ENCODE measurements at regions not wholly inside any gene's neighbourhood (a gene's known extent, or its start where the extent isn't known, plus 50 kb on each side); places are given as distances from the start of the nearest gene placed in this dataset.

DNA sequence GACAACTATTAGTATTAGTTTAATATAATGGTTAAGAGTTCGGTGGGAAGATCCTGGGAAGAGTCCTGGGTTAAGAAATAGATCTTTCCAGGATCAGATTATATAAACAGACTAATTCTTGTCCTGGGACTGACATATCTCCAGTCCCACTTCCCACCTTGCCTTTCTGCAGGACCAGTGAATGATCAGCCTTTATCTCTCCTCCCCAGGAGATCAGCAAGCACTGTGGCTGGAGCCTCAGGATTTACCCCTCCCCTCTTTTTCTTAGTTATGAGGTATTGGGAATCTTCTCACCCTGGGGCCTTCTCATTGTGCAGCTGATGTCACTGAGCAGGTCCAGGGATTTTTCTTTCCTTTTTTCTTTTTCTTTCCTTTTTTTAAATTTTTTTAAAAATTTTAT lies 135.7 kb upstream of the UMPS start:
- H3K9me3 ChIP-seq (ENCODE audit: insufficient read depth, low read depth, low read length): no peaks in the 10 kb centered on the region
- no peak overlapping the region for H3K9ac ChIP-seq (ENCODE audit: low read depth, low read length)
- WGBS: no CpG with 5 or more reads among the region's 1 CpG

DNA sequence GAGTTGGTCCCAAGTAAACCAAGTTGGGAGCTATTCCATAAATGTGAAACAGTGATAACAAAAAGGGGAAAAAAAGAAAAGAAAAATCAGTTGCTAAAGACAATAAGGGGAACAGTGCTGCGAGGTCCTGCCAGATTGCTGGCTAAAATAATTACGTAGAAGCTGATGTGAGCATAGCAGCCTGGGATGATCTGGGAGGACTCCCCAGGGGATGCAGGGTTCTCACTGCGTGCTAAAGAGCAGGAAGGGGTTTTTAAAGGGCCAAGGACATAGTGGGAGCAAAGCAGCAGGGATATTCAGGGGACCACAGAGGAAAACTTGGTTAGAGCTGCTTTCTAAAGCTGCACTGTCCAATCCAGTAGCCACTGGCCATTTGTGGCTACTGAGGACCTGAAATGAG lies 133.0 kb upstream of the UMPS start:
- H3K36me3 ChIP-seq (ENCODE audit: insufficient read depth, low read length): no peaks in the 10 kb centered on the region
- H3K9ac ChIP-seq (ENCODE audit: low read depth, low read length): no peak overlapping the region
- no peak overlapping the region for H3K4me3 ChIP-seq (ENCODE audit: low read length)
- peaks cover 13% of the 10 kb centered on the region for H3K4me1 ChIP-seq (ENCODE audit: insufficient read depth, low read length)
- no peak overlapping the region for H3K27ac ChIP-seq (ENCODE audit: low read depth, low read length)
- no peaks in the 10 kb centered on the region for H3K9me3 ChIP-seq (ENCODE audit: insufficient read depth, low read depth, low read length)
- WGBS: 68% methylated on average over 3 of the region's 3 CpGs
- H3K27me3 ChIP-seq (ENCODE audit: insufficient read depth, low read length): no peaks in the 10 kb centered on the region

More for the DNA sequence above, 135.7 kb upstream of the UMPS start:
- Histone ChIP-seq H3K36me3 (ENCODE audit: insufficient read depth, low read length) (no peaks in the 10 kb centered on the region), H3K4me3 (ENCODE audit: low read length) (no peak overlapping the region), H3K27me3 (ENCODE audit: insufficient read depth, low read length) (no peaks in the 10 kb centered on the region), H3K4me1 (ENCODE audit: insufficient read depth, low read length) (peaks cover 14% of the 10 kb centered on the region), H3K27ac (ENCODE audit: low read depth, low read length) (no peak overlapping the region)

DNA sequence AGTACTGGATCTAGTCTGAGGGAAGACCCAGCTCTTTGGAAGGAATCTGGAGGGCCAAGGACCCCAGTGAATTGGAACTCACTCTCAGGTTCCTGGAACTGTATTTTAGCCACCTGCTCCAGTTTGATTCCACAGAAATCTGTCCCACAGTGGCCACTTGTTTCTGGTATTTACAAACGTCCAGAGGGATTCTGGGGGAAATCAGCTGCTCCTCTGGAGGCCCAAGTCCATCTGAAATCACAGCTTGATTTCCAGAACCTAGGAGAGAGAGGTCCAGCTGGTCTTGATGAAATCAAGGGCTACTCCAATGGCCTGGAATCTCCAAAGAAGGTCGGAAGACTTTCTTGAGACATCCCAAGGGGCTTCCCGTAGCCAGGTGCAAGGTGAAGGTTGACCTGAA lies 132.3 kb upstream of the UMPS start:
- Histone ChIP-seq H3K36me3 (ENCODE audit: insufficient read depth, low read length) (no peaks in the 10 kb centered on the region), H3K27ac (ENCODE audit: low read depth, low read length) (no peak overlapping the region), H3K9ac (ENCODE audit: low read depth, low read length) (no peak overlapping the region), H3K9me3 (ENCODE audit: insufficient read depth, low read depth, low read length) (no peaks in the 10 kb centered on the region), H3K4me1 (ENCODE audit: insufficient read depth, low read length) (peaks cover 7% of the 10 kb centered on the region), H3K4me3 (ENCODE audit: low read length) (no peak overlapping the region), H3K27me3 (ENCODE audit: insufficient read depth, low read length) (no peaks in the 10 kb centered on the region)
- WGBS: 88% methylated on average over 3 of the region's 3 CpGs

DNA sequence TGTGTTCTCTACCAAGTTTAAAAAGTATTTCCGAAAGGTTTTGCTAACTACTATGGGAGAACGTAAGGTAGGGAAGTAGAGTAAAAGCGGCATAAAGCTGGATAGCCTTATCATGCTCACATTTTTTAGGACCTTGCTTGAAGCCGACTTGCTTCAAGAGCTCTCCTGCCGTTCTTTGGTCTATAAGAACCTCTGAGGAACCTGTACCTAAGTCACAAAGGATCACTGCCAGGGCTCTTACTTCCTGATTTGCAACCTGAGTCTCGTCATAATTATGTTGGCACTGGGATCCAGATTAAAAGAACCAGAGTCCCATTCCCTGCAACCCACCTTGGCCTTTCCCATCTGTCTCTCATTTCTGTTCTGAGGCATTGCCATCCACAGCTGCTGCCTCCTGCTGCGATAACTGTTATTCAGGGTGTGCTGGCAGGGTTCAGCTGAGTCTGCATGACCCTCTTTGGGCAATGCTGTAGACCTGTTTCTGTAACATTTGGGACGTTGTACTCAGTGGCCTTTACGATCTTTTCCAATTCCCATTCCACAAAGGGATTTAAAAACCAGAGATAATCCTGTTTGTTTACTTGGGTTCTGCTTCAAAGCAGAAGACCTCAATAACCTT lies 131.0 kb upstream of the UMPS start:
- Histone ChIP-seq H3K9ac (ENCODE audit: low read depth, low read length) (no peak overlapping the region), H3K9me3 (ENCODE audit: insufficient read depth, low read depth, low read length) (no peaks in the 10 kb centered on the region), H3K4me1 (ENCODE audit: insufficient read depth, low read length) (no peaks in the 10 kb centered on the region), H3K36me3 (ENCODE audit: insufficient read depth, low read length) (no peaks in the 10 kb centered on the region), H3K4me3 (ENCODE audit: low read length) (no peak overlapping the region), H3K27ac (ENCODE audit: low read depth, low read length) (no peak overlapping the region), H3K27me3 (ENCODE audit: insufficient read depth, low read length) (no peaks in the 10 kb centered on the region)
- 92% methylated on average over 9 of the region's 9 CpGs for WGBS

DNA sequence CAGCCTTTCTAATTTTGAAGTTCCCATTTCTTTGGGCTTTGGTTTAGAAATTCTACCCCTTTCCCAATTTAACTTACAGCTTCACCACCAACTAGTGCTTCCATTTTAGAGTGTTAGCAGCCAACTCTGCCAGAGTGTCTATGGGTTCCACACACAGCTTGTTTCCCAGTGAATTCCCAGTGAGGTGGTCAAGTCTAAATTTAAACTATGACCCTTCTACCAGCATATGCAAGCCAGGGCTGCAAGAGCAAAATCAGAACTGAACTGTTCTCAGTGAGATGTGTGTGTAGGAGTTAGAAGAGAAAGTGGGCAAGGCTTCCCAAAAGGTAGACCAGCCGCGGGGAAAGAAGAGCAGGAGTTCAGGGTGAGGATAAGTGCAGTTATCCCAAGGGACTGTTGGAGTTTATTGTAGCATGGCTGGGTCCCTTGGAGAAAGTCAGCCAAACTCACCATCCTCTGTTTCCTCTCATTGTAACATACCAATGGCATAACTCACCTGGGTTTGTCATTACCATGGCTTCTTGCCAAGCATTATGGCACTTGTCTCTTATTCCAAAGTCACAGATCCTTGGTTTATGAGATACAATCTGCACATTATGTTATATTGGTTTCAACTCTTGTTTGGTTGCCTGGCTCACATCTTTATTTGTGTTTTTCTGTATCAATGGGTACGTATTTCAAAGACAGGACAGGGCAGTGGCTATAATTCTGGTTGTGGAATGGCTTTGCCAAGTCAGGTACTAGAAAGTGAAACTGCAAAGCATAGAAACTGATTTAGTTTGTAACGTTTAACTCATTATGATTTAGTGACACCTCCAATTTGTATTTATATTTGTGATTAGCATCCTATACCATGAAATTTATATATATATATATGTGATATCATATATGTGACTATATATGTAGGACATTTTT lies 130.2 kb upstream of the UMPS start:
- H3K27ac ChIP-seq (ENCODE audit: low read depth, low read length): no peak overlapping the region
- H3K27me3 ChIP-seq (ENCODE audit: insufficient read depth, low read length): no peaks in the 10 kb centered on the region
- H3K4me1 ChIP-seq (ENCODE audit: insufficient read depth, low read length): no peaks in the 10 kb centered on the region
- WGBS: 74% methylated on average over 3 of the region's 4 CpGs
- no peak overlapping the region for H3K4me3 ChIP-seq (ENCODE audit: low read length)
- H3K9me3 ChIP-seq (ENCODE audit: insufficient read depth, low read depth, low read length): no peaks in the 10 kb centered on the region
- no peaks in the 10 kb centered on the region for H3K36me3 ChIP-seq (ENCODE audit: insufficient read depth, low read length)
- H3K9ac ChIP-seq (ENCODE audit: low read depth, low read length): no peak overlapping the region

DNA sequence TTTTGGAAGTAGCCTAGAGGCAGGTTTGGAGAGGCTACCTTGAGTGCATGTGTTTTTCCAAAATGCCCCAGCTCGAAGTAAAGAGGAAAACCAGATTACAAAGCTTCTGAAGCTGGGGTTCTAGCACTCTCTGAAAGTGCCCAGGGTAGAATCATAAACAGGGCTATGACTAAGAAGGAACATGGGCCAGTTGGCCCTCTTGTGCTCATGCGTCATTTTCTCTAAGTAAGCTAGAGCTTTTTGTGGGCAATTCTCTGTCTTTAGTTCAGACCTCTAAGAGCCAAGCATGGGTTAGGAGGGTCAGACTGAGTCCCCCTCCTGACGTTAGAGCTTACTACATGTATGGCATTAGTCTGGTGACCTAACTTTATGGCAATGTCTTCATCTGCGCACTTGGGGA lies 129.5 kb upstream of the UMPS start:
- H3K36me3 ChIP-seq (ENCODE audit: insufficient read depth, low read length): no peaks in the 10 kb centered on the region
- H3K4me1 ChIP-seq (ENCODE audit: insufficient read depth, low read length): no peaks in the 10 kb centered on the region
- H3K27me3 ChIP-seq (ENCODE audit: insufficient read depth, low read length): no peaks in the 10 kb centered on the region
- no peak overlapping the region for H3K4me3 ChIP-seq (ENCODE audit: low read length)
- WGBS: 93% methylated on average over 4 of the region's 4 CpGs
- no peak overlapping the region for H3K27ac ChIP-seq (ENCODE audit: low read depth, low read length)
- H3K9ac ChIP-seq (ENCODE audit: low read depth, low read length): no peak overlapping the region
- no peaks in the 10 kb centered on the region for H3K9me3 ChIP-seq (ENCODE audit: insufficient read depth, low read depth, low read length)

DNA sequence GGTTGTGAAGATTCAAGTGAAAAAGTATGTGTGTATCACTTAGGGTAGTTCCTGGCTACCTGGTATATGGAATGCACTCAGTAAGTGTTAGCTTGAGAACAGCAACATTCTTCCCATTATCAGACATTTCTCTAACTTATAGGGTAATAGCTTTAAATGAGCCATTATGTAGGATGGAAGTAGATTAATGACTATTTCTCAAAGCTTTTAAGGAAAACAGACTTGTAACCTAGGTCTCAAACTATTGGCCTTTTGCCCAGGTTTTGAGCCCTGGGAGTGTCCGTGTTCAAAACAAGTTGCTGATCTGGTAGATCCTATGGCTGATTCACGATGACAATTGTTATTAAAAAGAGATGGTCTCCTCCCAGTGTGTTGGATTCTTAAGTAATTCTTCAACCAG lies 129.1 kb upstream of the UMPS start:
- Histone ChIP-seq H3K27me3 (ENCODE audit: insufficient read depth, low read length) (no peaks in the 10 kb centered on the region), H3K4me1 (ENCODE audit: insufficient read depth, low read length) (no peaks in the 10 kb centered on the region), H3K36me3 (ENCODE audit: insufficient read depth, low read length) (no peaks in the 10 kb centered on the region), H3K4me3 (ENCODE audit: low read length) (no peak overlapping the region), H3K9me3 (ENCODE audit: insufficient read depth, low read depth, low read length) (no peaks in the 10 kb centered on the region), H3K9ac (ENCODE audit: low read depth, low read length) (no peak overlapping the region), H3K27ac (ENCODE audit: low read depth, low read length) (no peak overlapping the region)
- WGBS: 87% methylated on average over 2 of the region's 2 CpGs

DNA sequence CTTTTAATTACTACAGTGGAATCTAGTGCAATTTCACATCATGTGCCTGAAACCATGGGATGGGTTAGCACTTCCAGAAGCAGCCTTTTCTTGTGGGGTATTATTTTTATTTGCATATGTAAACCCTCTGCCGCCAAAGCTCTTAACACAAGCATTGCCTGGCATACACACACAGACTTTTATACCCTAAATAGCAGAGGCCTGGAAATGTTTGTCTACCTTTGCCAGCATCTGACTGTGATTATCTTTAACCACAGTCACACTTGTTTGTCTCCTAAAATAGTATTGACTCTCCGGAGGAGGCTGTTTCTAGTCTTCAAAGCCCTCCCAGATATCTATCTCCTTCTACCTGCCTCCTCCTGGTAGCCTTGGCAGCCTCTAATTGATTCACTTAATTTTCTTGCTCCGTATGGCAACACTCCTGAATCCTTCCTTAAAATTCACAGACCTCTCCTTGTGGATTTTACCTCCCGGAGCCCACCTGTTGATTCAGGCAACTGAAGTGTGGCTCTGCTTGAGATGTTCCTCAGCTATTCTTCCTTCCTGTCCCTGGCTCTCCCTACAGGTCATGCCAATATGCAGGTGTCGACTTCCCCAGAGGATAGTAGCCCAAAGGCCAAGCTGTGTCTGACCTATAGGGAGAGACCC lies 127.1 kb upstream of the UMPS start:
- no peak overlapping the region for H3K9ac ChIP-seq (ENCODE audit: low read depth, low read length)
- H3K27me3 ChIP-seq (ENCODE audit: insufficient read depth, low read length): no peaks in the 10 kb centered on the region
- H3K36me3 ChIP-seq (ENCODE audit: insufficient read depth, low read length): no peaks in the 10 kb centered on the region
- no peak overlapping the region for H3K4me3 ChIP-seq (ENCODE audit: low read length)
- no peak overlapping the region for H3K27ac ChIP-seq (ENCODE audit: low read depth, low read length)
- H3K4me1 ChIP-seq (ENCODE audit: insufficient read depth, low read length): no peaks in the 10 kb centered on the region
- WGBS: 71% methylated on average over 5 of the region's 5 CpGs
- no peaks in the 10 kb centered on the region for H3K9me3 ChIP-seq (ENCODE audit: insufficient read depth, low read depth, low read length)

DNA sequence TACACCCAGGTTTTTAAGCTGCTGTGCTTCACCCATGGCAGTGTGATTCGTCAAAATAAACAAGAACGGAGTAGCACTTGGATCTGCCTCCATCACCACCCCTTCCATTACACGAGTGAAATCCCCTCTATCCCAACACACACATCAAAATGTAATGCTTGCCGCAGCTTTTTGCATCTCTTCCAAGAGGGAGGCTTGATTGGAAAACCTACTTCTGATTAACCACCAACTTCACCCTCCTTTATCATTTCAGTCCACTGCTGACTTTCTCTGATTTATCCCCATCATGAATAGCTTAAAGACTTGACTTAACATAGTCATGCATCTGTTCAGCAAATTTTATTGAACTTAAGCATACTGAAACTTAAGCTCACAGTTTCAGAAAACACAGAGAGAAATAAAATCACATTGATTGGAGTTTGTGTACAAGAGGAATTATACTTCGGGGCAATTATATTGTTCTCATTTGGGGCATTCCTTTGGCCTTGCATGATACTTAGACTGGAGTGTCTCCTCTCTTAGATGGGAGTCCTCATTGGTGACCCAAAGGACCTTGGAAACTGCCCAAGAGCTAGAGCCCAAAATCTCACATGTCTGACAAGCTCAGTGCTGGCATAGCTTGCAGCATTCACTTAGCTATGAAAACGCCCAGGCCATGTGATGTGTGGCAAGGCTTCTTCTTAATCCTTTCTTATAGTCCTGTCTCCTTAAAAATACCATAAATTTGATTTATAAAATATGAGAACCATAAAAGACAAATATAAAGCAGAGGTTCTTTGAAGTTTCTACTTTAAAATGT lies 124.3 kb upstream of the UMPS start:
- H3K4me1 ChIP-seq (ENCODE audit: insufficient read depth, low read length): no peaks in the 10 kb centered on the region
- no peaks in the 10 kb centered on the region for H3K27me3 ChIP-seq (ENCODE audit: insufficient read depth, low read length)
- H3K9ac ChIP-seq (ENCODE audit: low read depth, low read length): no peak overlapping the region
- H3K36me3 ChIP-seq (ENCODE audit: insufficient read depth, low read length): no peaks in the 10 kb centered on the region
- 81% methylated on average over 6 of the region's 6 CpGs for WGBS
- no peaks in the 10 kb centered on the region for H3K9me3 ChIP-seq (ENCODE audit: insufficient read depth, low read depth, low read length)
- H3K27ac ChIP-seq (ENCODE audit: low read depth, low read length): no peak overlapping the region
- no peak overlapping the region for H3K4me3 ChIP-seq (ENCODE audit: low read length)

DNA sequence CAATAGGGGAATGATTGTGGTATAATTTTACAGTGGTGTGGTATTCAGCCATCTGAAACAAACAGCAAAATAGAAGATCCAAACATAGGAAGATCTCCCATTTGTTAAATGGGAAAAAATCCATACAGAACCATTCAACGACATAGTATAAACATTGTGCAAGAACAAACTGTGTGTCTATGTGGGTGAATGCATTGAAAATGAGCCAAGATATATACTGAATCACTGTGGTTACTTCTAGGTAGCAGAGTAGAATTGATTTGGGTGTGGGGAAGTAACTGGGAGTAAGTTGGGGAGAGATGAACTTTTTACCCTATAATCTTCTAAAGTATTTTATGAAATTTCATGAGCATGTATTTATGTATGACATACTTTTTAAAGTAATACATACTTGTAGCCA lies 123.1 kb upstream of the UMPS start:
- H3K9ac ChIP-seq (ENCODE audit: low read depth, low read length): no peak overlapping the region
- H3K4me1 ChIP-seq (ENCODE audit: insufficient read depth, low read length): no peaks in the 10 kb centered on the region
- no peaks in the 10 kb centered on the region for H3K9me3 ChIP-seq (ENCODE audit: insufficient read depth, low read depth, low read length)
- no peaks in the 10 kb centered on the region for H3K27me3 ChIP-seq (ENCODE audit: insufficient read depth, low read length)
- H3K36me3 ChIP-seq (ENCODE audit: insufficient read depth, low read length): no peaks in the 10 kb centered on the region
- 83% methylated on average over 1 of the region's 1 CpG for WGBS
- no peak overlapping the region for H3K4me3 ChIP-seq (ENCODE audit: low read length)
- no peak overlapping the region for H3K27ac ChIP-seq (ENCODE audit: low read depth, low read length)

DNA sequence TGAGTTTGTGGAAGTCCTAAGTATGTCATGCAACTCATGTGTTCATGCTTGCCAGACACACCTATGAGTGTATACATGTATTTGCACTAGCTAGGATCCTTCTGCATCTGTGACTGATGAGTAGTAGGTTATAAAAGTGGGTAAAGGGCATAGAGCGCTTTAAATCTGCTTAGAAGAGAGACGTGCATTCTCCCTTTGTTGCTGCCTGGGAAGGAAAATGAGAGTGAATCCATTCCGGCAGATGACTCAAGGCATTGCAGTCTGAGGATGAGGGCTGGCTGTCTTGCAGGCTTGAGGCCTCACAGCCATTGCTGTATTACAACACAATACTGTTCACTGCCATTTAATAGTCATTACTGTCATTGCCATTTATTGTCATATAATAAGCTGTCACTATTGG lies 120.8 kb upstream of the UMPS start:
- WGBS: 90% methylated on average over 3 of the region's 3 CpGs
- H3K4me1 ChIP-seq (ENCODE audit: insufficient read depth, low read length): no peaks in the 10 kb centered on the region
- no peaks in the 10 kb centered on the region for H3K36me3 ChIP-seq (ENCODE audit: insufficient read depth, low read length)
- H3K27ac ChIP-seq (ENCODE audit: low read depth, low read length): no peak overlapping the region
- H3K9ac ChIP-seq (ENCODE audit: low read depth, low read length): no peak overlapping the region
- no peak overlapping the region for H3K4me3 ChIP-seq (ENCODE audit: low read length)
- no peaks in the 10 kb centered on the region for H3K27me3 ChIP-seq (ENCODE audit: insufficient read depth, low read length)
- no peaks in the 10 kb centered on the region for H3K9me3 ChIP-seq (ENCODE audit: insufficient read depth, low read depth, low read length)
